GM12865 (cell line): ENCODE measurements at regions not wholly inside any gene's neighbourhood (a gene's known extent, or its start where the extent isn't known, plus 50 kb on each side); places are given as distances from the start of the nearest gene placed in this dataset.

Experiments
- DNase-seq: peaks from one replicate; pipeline ENCODE4 v3.0.0; 2010; ENCODE audit warnings: low read depth
- H3K4me3 ChIP-seq: 2 replicates; pipeline ENCODE4 v1.5.1; 2011; ENCODE audit warnings: mild to moderate bottlenecking, low read depth, low read length, control low read depth
- TF ChIP-seq, protein P1 (sequence below): IDR thresholded peaks from 2 replicates; pipeline ENCODE4 v1.5.1; 2011; ENCODE audit warnings: low read length, control low read depth, low read depth, inconsistent platforms; ENCODE audit not compliant: insufficient read depth; ENCODE audit errors: missing control alignments

DNA sequence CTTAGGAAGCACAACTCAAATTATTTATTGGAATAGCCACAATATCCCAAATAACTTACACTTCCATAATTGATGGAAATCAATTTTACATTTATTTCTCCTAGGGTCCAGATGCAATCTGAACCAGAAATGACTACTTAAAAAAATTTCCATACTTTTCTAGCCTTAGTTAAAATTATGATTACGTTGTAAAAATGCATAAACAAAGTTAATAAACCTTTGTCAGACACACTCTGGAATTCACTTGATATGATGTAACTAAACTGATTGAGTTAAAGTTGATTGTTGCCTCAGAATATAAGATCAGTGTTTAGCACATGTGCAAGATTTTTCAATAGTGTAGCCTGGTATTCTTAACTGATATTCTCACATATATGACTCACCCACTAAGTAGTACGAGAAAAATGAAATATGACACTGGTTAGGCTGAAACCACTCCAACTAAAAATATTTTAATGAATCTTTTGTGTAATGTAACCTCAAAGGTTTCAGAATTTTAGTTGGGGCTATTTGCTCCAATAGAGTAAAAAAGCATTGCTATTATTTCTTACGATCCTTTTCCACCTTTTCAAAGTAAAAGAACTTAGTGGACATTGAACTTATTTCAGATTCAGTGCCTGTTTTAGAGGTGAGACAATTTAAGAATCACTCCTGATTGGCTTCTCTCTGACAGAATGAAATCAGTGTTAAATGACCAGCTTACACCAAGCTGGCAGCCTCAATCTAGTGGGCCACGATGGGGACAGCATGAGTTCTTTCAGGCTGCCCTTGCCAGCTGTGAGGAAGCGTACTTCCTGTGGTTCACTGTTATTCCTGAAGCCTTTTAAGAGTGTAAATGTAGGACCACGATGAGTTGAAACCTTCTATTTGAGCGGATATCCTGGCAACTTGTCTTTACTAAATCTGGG is 277.2 kb upstream of the CDH9 start:
- DNase-seq, result no peak
- no peak overlapping the region for H3K4me3 ChIP-seq
- TF ChIP-seq, protein P1, sequence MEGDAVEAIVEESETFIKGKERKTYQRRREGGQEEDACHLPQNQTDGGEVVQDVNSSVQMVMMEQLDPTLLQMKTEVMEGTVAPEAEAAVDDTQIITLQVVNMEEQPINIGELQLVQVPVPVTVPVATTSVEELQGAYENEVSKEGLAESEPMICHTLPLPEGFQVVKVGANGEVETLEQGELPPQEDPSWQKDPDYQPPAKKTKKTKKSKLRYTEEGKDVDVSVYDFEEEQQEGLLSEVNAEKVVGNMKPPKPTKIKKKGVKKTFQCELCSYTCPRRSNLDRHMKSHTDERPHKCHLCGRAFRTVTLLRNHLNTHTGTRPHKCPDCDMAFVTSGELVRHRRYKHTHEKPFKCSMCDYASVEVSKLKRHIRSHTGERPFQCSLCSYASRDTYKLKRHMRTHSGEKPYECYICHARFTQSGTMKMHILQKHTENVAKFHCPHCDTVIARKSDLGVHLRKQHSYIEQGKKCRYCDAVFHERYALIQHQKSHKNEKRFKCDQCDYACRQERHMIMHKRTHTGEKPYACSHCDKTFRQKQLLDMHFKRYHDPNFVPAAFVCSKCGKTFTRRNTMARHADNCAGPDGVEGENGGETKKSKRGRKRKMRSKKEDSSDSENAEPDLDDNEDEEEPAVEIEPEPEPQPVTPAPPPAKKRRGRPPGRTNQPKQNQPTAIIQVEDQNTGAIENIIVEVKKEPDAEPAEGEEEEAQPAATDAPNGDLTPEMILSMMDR, result no peak

GRCh38 chr5:27313549-27313948 is 275.2 kb upstream of the CDH9 start:
- TF ChIP-seq, protein P1, result no peak
- no peak overlapping the region for H3K4me3 ChIP-seq
- no peak for DNase-seq

DNA sequence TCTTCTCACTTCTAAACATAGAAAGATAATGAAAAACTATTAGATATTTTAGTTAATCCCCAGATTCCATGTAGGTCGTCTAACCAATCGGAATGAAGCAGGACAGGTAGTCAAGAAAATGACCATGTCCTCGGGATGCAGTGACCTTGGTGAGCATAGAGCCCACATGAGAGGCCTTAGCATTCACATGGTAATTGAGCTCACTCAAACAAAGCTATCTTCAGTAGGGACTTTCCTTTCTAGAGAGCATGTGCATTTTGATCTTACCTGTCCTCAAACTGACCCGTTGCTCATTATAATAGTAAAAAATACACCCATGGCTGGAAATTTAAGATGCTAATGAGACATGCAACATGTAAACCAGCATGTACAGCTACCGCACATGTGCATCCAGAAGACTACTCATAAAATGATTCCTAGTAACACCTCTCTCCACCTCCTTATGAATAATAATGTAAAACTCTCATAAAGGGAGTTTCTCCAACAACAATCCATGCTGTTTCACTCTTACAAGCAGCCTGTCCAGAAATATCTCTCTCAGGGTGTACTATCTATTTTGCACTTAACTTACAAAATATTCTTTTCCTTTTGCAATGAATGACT is 274.0 kb upstream of the CDH9 start:
- TF ChIP-seq, protein P1, result no peak
- DNase-seq, result no peak
- no peak overlapping the region for H3K4me3 ChIP-seq

DNA sequence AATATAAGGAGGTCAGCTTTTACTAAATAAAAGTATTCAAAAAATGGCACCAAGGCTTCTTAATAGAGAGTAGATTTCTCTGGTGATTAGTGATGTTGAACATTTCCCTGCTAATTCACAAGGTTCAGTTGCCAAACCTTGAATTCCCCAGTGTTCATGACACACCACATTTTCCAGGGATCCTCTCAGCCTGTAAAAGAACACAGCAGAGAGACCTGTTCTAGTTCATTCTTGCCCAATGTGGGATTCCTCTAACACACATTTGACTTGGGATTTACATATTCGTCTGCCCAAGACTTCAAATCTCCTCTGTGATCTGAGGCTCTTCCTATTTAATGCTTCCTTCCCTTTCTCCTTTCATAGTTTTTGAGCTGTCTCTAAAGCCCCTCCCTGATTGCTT is 273.2 kb upstream of the CDH9 start:
- no peak overlapping the region for H3K4me3 ChIP-seq
- TF ChIP-seq, protein P1, result no peak
- DNase-seq, result no peak

- TF ChIP-seq, protein P1, result no peak
- DNase-seq, result no peak
- H3K4me3 ChIP-seq, result no peak overlapping the region
Observed at GRCh38 chr5:27308153-27308552, 269.8 kb upstream of the CDH9 start.

- TF ChIP-seq, protein P1, result no peak
Observed at GRCh38 chr5:27290172-27290571, 251.8 kb upstream of the CDH9 start.

More at GRCh38 chr5:27290172-27290571, 251.8 kb upstream of the CDH9 start:
- no peak overlapping the region for H3K4me3 ChIP-seq
- DNase-seq, result no peak
